ENCODE measurements at regions not wholly inside any gene's neighbourhood (a gene's known extent, or its start where the extent isn't known, plus 50 kb on each side); places are given as distances from the start of the nearest gene placed in this dataset.

DNA sequence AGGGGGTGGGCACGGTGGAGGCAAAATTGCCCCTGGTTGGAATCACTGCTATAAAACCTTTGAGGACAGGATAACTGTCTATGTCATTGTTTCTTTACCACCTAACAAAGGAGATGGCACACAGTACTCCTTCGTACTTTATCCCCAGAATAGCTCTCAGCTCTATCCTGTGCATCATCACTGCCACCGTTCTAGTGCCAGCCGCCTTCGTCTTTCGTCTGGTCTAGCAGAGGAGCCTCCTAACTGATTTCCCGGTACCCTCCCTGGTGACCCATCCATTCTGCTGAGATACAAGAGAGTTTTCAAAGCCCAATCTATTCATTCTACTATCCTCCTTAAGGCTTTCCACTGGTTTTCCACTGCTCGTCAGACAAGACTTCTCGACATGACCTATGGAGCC, 67.9 kb upstream of the PRICKLE2 start:
- H3K27me3 ChIP-seq: no peaks in the 10 kb centered on the region
- H3K36me3 ChIP-seq: no peaks in the 10 kb centered on the region
- TF ChIP-seq POLR2AphosphoS5 (IDR thresholded peaks at IDR 0.05) (no peak), CTCF (IDR thresholded peaks at IDR 0.05) (no peak), EP300 (IDR thresholded peaks at IDR 0.05) (no peak), POLR2A (IDR thresholded peaks at IDR 0.05) (no peak)
- ATAC-seq (ENCODE audit: low FRiP score in 2 of 2) (no peak), DNase-seq (no peak)
- 95 to 99% methylated on average over 9 of the region's 9 CpGs for WGBS, 2 donors
- H3K9me3 ChIP-seq: peaks cover 0 to 7% (median 0%) of the 10 kb centered on the region in 4 donors
- no peak overlapping the region for H3K4me3 ChIP-seq
- peaks cover 4 to 9% (median 7%) of the 10 kb centered on the region in 4 donors for H3K4me1 ChIP-seq
- no peak overlapping the region for H3K27ac ChIP-seq

- TF ChIP-seq CTCF (IDR thresholded peaks at IDR 0.05) (no peak), POLR2AphosphoS5 (IDR thresholded peaks at IDR 0.05) (no peak), POLR2A (IDR thresholded peaks at IDR 0.05) (no peak), EP300 (IDR thresholded peaks at IDR 0.05) (peak in 1 of 4 donors; percentile 14)
- ATAC-seq (ENCODE audit: low FRiP score in 2 of 2): peak; percentile 21 to 86
- no peaks in the 10 kb centered on the region for H3K27me3 ChIP-seq
- H3K4me1 ChIP-seq: peaks cover 4 to 9% (median 7%) of the 10 kb centered on the region in 4 donors
- WGBS, 2 donors: 83 to 85% methylated on average over 4 of the region's 4 CpGs
- peaks cover 0 to 3% (median 0%) of the 10 kb centered on the region in 4 donors for H3K9me3 ChIP-seq
- H3K4me3 ChIP-seq: no peak overlapping the region
- H3K27ac ChIP-seq: peak overlapping the region in 1 of 4 donors; percentile 51
- no peaks in the 10 kb centered on the region for H3K36me3 ChIP-seq
- DNase-seq: no peak
Observed at GRCh38 chr3:64291956-64292355, 66.7 kb upstream of the PRICKLE2 start.

- H3K36me3 ChIP-seq: no peaks in the 10 kb centered on the region
- no peak overlapping the region for H3K4me3 ChIP-seq
- H3K9me3 ChIP-seq: no peaks in the 10 kb centered on the region
- TF ChIP-seq CTCF (IDR thresholded peaks at IDR 0.05): no peak
- TF ChIP-seq EP300 (IDR thresholded peaks at IDR 0.05): no peak
- TF ChIP-seq POLR2AphosphoS5 (IDR thresholded peaks at IDR 0.05): peak; percentile 14 to 40
- TF ChIP-seq POLR2A (IDR thresholded peaks at IDR 0.05): no peak
- ATAC-seq (ENCODE audit: low FRiP score in 2 of 2): peak in 1 of 2 donors; percentile 69
- H3K4me1 ChIP-seq: peaks cover 4 to 9% (median 7%) of the 10 kb centered on the region in 4 donors
- peak overlapping the region in 2 of 4 donors; percentile 27 to 33 for H3K27ac ChIP-seq
- no peak for DNase-seq
- H3K27me3 ChIP-seq: no peaks in the 10 kb centered on the region
- WGBS, 2 donors: 61 to 64% methylated on average over 3 of the region's 3 CpGs
Observed at GRCh38 chr3:64291345-64291744, 66.1 kb upstream of the PRICKLE2 start.

GRCh38 chr3:64290864-64291263, 65.6 kb upstream of the PRICKLE2 start:
- no peaks in the 10 kb centered on the region for H3K9me3 ChIP-seq
- no peaks in the 10 kb centered on the region for H3K27me3 ChIP-seq
- 69 to 75% methylated on average over 5 of the region's 5 CpGs for WGBS, 2 donors
- H3K4me3 ChIP-seq: no peak overlapping the region
- TF ChIP-seq POLR2AphosphoS5 (IDR thresholded peaks at IDR 0.05): no peak
- TF ChIP-seq CTCF (IDR thresholded peaks at IDR 0.05): no peak
- no peak for TF ChIP-seq POLR2A (IDR thresholded peaks at IDR 0.05)
- no peak for TF ChIP-seq EP300 (IDR thresholded peaks at IDR 0.05)
- DNase-seq (no peak), ATAC-seq (ENCODE audit: low FRiP score in 2 of 2) (no peak)
- no peaks in the 10 kb centered on the region for H3K36me3 ChIP-seq
- H3K4me1 ChIP-seq: peaks cover 4 to 9% (median 7%) of the 10 kb centered on the region in 4 donors
- peak overlapping the region in 2 of 4 donors; percentile 27 to 33 for H3K27ac ChIP-seq

- ATAC-seq (ENCODE audit: low FRiP score in 2 of 2): no peak
- Histone ChIP-seq H3K4me1 (peaks cover 4 to 9% (median 7%) of the 10 kb centered on the region in 4 donors), H3K36me3 (no peaks in the 10 kb centered on the region), H3K4me3 (no peak overlapping the region), H3K9me3 (no peaks in the 10 kb centered on the region), H3K27ac (peak overlapping the region in 1 of 4 donors; percentile 4), H3K27me3 (no peaks in the 10 kb centered on the region)
- DNase-seq: no peak
- no peak for TF ChIP-seq POLR2A (IDR thresholded peaks at IDR 0.05)
- TF ChIP-seq POLR2AphosphoS5 (IDR thresholded peaks at IDR 0.05): no peak
- TF ChIP-seq CTCF (IDR thresholded peaks at IDR 0.05): no peak
- TF ChIP-seq EP300 (IDR thresholded peaks at IDR 0.05): no peak
- 34 to 40% methylated on average over 5 of the region's 5 CpGs for WGBS, 2 donors
Observed at GRCh38 chr3:64290161-64290560, 64.9 kb upstream of the PRICKLE2 start.

All from upper lobe of left lung (tissue), 6 donors.